Upper lobe of left lung (tissue), 4 donors: ENCODE measurements at regions not wholly inside any gene's neighbourhood (a gene's known extent, or its start where the extent isn't known, plus 50 kb on each side); places are given as distances from the start of the nearest gene placed in this dataset.

Experiments used
- EP300 ChIP-seq, 4 donors: sonication (generic); formaldehyde crosslinking; IDR thresholded peaks; one replicate each; pipeline ENCODE4 v1.5.1; 2017; ENCODE audit warnings: antibody characterized with exemption in 4 of 4, control low read depth in 2 of 4
- TF ChIP-seq, protein P1 (sequence below), 6 experiments: fragments of 450-650 bp in 4 of 6; fragments of 200-600 bp in 2 of 6; sonication (generic) in 2 of 6; IDR thresholded peaks; one replicate each; pipeline ENCODE4 v1.5.1; 2016 to 2019; ENCODE audit warnings: antibody characterized with exemption in 6 of 6

DNA sequence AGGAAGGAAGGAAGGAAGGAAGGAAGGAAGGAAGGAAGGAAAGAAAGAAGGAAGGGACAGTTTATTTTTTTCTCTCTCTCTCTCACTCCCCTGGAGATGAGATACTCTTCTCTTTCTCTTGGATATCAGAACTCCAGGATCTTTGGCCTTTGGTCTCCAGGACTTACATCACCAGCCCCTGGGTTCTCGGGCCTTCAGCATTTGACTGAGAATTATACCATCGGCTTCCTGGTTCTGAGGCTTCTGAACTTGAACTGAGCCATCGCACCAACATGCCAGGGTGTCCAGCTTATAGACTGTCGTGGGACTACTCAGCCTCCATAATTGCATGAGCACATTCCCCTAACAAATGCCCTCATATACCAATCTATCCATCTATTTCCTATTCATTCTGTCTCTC is 69.4 kb upstream of the NRSN1 start:
- TF ChIP-seq, protein P1, sequence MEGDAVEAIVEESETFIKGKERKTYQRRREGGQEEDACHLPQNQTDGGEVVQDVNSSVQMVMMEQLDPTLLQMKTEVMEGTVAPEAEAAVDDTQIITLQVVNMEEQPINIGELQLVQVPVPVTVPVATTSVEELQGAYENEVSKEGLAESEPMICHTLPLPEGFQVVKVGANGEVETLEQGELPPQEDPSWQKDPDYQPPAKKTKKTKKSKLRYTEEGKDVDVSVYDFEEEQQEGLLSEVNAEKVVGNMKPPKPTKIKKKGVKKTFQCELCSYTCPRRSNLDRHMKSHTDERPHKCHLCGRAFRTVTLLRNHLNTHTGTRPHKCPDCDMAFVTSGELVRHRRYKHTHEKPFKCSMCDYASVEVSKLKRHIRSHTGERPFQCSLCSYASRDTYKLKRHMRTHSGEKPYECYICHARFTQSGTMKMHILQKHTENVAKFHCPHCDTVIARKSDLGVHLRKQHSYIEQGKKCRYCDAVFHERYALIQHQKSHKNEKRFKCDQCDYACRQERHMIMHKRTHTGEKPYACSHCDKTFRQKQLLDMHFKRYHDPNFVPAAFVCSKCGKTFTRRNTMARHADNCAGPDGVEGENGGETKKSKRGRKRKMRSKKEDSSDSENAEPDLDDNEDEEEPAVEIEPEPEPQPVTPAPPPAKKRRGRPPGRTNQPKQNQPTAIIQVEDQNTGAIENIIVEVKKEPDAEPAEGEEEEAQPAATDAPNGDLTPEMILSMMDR (IDR thresholded peaks at IDR 0.05) = no peak
- no peak for TF ChIP-seq EP300 (IDR thresholded peaks at IDR 0.05)
